GM06990 (cell line): ENCODE measurements at regions not wholly inside any gene's neighbourhood (a gene's known extent, or its start where the extent isn't known, plus 50 kb on each side); places are given as distances from the start of the nearest gene placed in this dataset.
"Not testable (repeated sequence)": the region's sequence is repeated elsewhere in the genome, so short reads cannot be mapped to it uniquely, and the experiment has no call there.

Experiments used
- DNase-seq: peaks from one replicate; pipeline ENCODE4 v3.0.0-alpha.2; 2011; ENCODE audit not compliant: insufficient read length; ENCODE audit errors: extremely low read depth
- H3K27me3 ChIP-seq: replicated peaks from 2 replicates; pipeline ENCODE4 v1.6.0; 2011; ENCODE audit warnings: low read length; ENCODE audit not compliant: control insufficient read depth, insufficient read depth
- H3K36me3 ChIP-seq: 2 replicates; pipeline ENCODE4 v1.5.1; 2011; ENCODE audit warnings: low read length; ENCODE audit not compliant: control insufficient read depth, insufficient read depth
- H3K4me3 ChIP-seq: replicated peaks from 2 replicates; pipeline ENCODE4 v1.5.1; 2011; ENCODE audit warnings: low read depth, mild to moderate bottlenecking, control low read depth, low read length
- TF ChIP-seq, protein P1 (sequence below): IDR thresholded peaks from 2 replicates; pipeline ENCODE4 v1.5.1; 2011; ENCODE audit warnings: low read length, control low read depth, mild to moderate bottlenecking, inconsistent platforms; ENCODE audit not compliant: insufficient read depth, poor library complexity, severe bottlenecking

DNA sequence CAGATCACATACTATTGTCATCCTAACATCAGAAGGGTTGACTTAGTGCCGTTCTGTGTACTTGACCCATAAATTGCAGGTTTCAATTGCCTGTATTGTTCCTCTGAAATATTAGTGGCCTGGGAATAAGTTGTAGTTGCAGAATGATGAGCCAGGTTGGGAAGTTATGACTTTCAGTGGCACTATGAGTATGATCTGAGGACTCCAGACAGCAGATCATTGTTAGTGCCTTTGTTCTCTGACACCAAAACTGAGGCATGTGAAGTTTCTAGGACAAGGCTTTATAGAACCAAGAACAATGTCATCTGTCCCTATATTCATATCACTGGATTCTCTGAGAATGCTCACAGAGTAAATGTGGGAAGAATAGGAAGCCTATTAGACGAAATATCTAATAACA is 403.7 kb downstream of the STK39 start:
- Histone ChIP-seq H3K36me3 (no peaks in the 10 kb centered on the region), H3K27me3 (no peaks in the 10 kb centered on the region), H3K4me3 (no peak overlapping the region)
- TF ChIP-seq, protein P1, sequence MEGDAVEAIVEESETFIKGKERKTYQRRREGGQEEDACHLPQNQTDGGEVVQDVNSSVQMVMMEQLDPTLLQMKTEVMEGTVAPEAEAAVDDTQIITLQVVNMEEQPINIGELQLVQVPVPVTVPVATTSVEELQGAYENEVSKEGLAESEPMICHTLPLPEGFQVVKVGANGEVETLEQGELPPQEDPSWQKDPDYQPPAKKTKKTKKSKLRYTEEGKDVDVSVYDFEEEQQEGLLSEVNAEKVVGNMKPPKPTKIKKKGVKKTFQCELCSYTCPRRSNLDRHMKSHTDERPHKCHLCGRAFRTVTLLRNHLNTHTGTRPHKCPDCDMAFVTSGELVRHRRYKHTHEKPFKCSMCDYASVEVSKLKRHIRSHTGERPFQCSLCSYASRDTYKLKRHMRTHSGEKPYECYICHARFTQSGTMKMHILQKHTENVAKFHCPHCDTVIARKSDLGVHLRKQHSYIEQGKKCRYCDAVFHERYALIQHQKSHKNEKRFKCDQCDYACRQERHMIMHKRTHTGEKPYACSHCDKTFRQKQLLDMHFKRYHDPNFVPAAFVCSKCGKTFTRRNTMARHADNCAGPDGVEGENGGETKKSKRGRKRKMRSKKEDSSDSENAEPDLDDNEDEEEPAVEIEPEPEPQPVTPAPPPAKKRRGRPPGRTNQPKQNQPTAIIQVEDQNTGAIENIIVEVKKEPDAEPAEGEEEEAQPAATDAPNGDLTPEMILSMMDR: no peak
- no peak for DNase-seq

DNA sequence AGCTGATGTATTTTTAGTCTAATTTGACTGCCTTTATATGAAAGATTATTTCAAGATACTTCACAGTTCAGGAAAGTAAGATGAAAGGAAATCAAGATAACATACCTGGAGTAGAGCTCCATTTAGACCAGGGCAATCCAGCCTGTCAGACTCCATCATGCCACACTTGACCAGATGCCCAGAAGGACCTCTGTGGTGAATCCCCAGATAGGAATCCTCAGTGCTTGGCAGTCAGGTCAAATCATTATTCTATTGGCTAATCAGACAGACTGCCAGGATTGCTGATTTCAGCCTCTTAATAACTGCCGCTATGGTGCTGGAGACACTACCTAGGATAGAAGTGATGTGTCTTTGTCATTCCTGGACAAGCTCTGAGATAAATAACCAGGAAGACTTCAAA is 404.2 kb downstream of the STK39 start:
- H3K36me3 ChIP-seq: no peaks in the 10 kb centered on the region
- no peak for DNase-seq
- TF ChIP-seq, protein P1: no peak
- no peak overlapping the region for H3K4me3 ChIP-seq
- H3K27me3 ChIP-seq: no peaks in the 10 kb centered on the region

DNA sequence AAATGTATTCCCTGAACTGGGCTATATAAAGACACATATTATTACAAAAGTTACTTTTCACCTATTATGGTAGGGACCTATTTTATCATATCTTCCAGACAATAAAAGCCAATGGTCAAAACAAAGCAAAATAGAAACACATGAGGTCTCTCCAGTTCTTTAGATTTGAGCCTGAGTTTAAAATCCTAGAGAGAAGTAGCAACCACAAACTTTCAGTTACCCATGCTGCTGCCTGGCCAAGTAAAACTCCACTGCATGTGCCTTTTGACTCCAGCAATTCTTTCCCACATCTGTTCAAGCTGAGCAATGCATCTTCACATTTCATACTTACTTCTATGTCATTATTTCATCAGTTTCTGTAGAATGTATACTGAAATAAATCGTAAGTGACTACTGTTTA is 405.3 kb downstream of the STK39 start:
- no peak overlapping the region for H3K4me3 ChIP-seq
- H3K36me3 ChIP-seq: no peaks in the 10 kb centered on the region
- TF ChIP-seq, protein P1: no peak
- no peaks in the 10 kb centered on the region for H3K27me3 ChIP-seq
- no peak for DNase-seq

DNA sequence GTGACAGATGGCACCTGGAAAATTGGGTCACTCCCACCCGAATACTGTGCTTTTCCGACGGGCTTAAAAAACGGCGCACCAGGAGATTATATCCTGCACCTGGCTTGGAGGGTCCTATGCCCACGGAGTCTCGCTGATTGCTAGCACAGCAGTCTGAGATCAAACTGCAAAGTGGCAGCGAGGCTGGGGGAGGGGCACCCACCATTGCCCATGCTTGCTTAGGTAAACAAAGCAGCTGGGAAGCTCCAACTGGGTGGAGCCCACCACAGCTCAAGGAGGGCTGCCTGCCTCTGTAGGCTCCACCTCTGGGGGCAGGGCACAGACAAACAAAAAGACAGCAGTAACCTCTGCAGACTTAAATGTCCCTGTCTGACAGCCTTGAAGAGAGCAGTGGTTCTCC is 412.1 kb downstream of the STK39 start:
- H3K27me3 ChIP-seq, DNase-seq, H3K4me3 ChIP-seq, H3K36me3 ChIP-seq: not testable (repeated sequence)

DNA sequence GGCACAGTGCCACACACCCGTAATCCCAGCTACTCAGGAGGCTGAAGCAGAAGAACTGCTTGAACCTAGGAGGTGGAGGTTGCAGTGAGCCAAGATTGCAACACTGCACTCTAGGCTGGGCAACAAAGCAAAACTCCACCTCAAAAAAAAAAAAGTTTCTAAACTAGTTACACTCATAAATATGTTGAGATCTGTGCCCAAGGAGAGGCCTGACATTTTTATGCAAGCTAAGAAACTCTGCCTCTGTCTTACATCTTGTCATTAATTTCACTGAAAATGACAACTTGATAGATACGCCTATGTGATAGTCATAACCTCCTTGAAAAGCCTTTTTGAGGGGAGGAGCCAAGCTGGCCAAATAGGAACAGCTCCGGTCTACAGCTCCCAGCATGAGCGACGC is 412.7 kb downstream of the STK39 start:
- H3K36me3 ChIP-seq: no peaks in the 10 kb centered on the region
- no peaks in the 10 kb centered on the region for H3K27me3 ChIP-seq
- TF ChIP-seq, protein P1: no peak
- no peak for DNase-seq
- no peak overlapping the region for H3K4me3 ChIP-seq

DNA sequence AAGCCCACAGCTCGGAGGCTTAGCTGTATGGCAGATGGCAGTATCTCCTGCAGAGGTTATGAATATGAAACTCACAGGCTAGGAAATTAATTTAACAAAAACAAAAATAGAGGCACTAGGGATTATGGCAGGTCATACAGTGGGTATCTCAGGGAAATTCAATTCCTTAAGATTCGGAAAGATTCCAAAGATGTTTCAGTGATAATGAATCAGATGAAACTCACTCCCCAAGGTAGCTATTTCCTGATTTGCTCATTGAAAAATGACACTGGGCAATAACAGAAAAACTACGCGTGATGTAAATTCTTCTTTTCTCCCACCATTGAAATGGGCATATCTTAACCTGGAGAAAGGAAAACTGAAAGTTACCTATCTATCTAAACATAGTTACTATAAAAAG is 414.1 kb downstream of the STK39 start:
- Histone ChIP-seq H3K4me3 (no peak overlapping the region), H3K36me3 (no peaks in the 10 kb centered on the region), H3K27me3 (no peaks in the 10 kb centered on the region)
- DNase-seq: no peak
- TF ChIP-seq, protein P1: no peak
